Activated B cell treated with CpG ODN at 0.5 μM for 24 hours (primary cell): ENCODE measurements at regions not wholly inside any gene's neighbourhood (a gene's known extent, or its start where the extent isn't known, plus 50 kb on each side); places are given as distances from the start of the nearest gene placed in this dataset.

ENCODE experiments used
- ATAC-seq: fragments of 200-7000 bp; cut with Tn5 transposase; one replicate; pipeline ENCODE4 v1.10.0; 2021; ENCODE audit warnings: low read depth, mild to moderate bottlenecking, moderate library complexity
- CTCF ChIA-PET: fragments of 350-600 bp; sonication (Branson Sonifier 250); formaldehyde crosslinking; loops from one replicate; lab custom pipeline; 2021; ENCODE audit warnings: antibody characterized with exemption; lab: Charles Lee
- POLR2A ChIA-PET: fragments of 350-600 bp; sonication (Branson Sonifier 250); formaldehyde crosslinking; loops from one replicate; lab custom pipeline; 2021; ENCODE audit warnings: antibody characterized with exemption; lab: Charles Lee
- DNase-seq: peaks from one replicate; pipeline ENCODE4 v3.0.0; 2022
- H3K27ac Mint-ChIP-seq: one replicate; pipeline ENCODE4 v1.8.0; 2020; ENCODE audit warnings: mixed read lengths
- H3K27me3 Mint-ChIP-seq: one replicate; pipeline ENCODE4 v1.8.0; 2021; ENCODE audit warnings: mixed read lengths
- H3K36me3 Mint-ChIP-seq: one replicate; pipeline ENCODE4 v1.8.0; 2021; ENCODE audit warnings: low read depth, mixed read lengths
- H3K4me1 Mint-ChIP-seq: one replicate; pipeline ENCODE4 v1.8.0; 2021; ENCODE audit warnings: mixed read lengths
- H3K4me3 Mint-ChIP-seq: one replicate; pipeline ENCODE4 v1.8.0; 2020; ENCODE audit warnings: mild to moderate bottlenecking, mixed read lengths
- H3K9me3 Mint-ChIP-seq: one replicate; pipeline ENCODE4 v1.8.0; 2020; ENCODE audit warnings: mixed read lengths
- CTCF ChIP-seq: fragments of 200-600 bp; IDR thresholded peaks from one replicate; pipeline ENCODE4 v1.8.0; 2022; ENCODE audit warnings: antibody characterized with exemption, mild to moderate bottlenecking
- intact Hi-C: fragments of 100-400 bp; cut with micrococcal nuclease; formaldehyde crosslinking; loops from one replicate; pipeline ENCODE4 v1.15.1; 2024

- intact Hi-C loops = no loop called here
- H3K9me3 Mint-ChIP-seq = no peaks in the 10 kb centered on the region
- no peak for DNase-seq
- no peak for ATAC-seq
- no peak overlapping the region for H3K4me3 Mint-ChIP-seq
- H3K27me3 Mint-ChIP-seq = no peaks in the 10 kb centered on the region
- TF ChIP-seq CTCF = no peak
- H3K36me3 Mint-ChIP-seq = no peaks in the 10 kb centered on the region
- POLR2A ChIA-PET = no interaction called here
- CTCF ChIA-PET = no interaction called here
- H3K4me1 Mint-ChIP-seq = no peaks in the 10 kb centered on the region
- no peak overlapping the region for H3K27ac Mint-ChIP-seq
These were observed 349.3 kb downstream of the RBM26 start for GRCh38 chr13:79056706-79057105.

DNA sequence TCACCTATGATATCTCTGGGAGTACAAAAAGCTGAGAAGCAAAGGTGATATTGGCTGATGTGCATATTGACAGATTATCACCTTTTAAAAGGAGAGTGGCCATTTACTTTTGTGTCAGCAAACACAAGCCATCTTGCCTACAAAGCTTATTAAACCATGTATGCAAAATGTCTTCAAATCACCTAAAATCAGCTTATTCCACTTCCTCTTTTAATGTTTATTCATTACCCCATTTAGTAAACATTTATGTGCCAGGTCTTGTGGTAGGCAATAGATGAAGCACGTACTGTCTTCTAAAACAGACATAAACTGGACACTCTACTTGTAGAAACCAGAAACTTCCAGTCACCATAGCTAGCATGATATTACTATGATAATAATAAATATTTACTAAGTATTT, 354.6 kb downstream of the RBM26 start:
- H3K4me3 Mint-ChIP-seq = no peak overlapping the region
- H3K27ac Mint-ChIP-seq = no peak overlapping the region
- H3K4me1 Mint-ChIP-seq = no peaks in the 10 kb centered on the region
- ChIA-PET POLR2A (no interaction called here), CTCF (no interaction called here)
- intact Hi-C loops = no loop called here
- no peaks in the 10 kb centered on the region for H3K36me3 Mint-ChIP-seq
- H3K9me3 Mint-ChIP-seq = no peaks in the 10 kb centered on the region
- no peak for TF ChIP-seq CTCF
- DNase-seq (no peak), ATAC-seq (no peak)
- peaks cover 3% of the 10 kb centered on the region for H3K27me3 Mint-ChIP-seq

DNA sequence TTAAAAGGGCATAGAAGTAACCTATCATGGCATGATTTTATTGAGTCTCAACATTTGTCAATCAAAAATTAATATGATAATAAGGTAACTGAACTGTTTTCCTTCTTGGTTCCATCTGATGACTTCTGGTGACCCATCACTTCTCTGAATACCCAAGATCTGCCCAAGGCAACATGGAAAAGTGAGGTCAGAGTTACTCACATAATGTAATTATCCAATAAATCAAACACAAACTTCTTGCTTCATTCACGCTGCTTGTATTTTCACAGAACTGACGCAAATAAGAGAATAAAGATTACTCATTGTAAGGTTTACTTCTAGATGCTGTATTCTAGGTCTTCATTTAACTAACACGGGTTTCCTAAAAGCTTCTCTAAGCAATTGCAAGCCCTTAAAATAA, 361.6 kb downstream of the RBM26 start:
- Mint-ChIP-seq H3K27ac (no peak overlapping the region), H3K4me1 (no peaks in the 10 kb centered on the region), H3K27me3 (peaks cover 11% of the 10 kb centered on the region), H3K36me3 (no peaks in the 10 kb centered on the region), H3K4me3 (no peak overlapping the region), H3K9me3 (no peaks in the 10 kb centered on the region)
- POLR2A ChIA-PET = no interaction called here
- DNase-seq = no peak
- no peak for ATAC-seq
- intact Hi-C loops = no loop called here
- no peak for TF ChIP-seq CTCF
- CTCF ChIA-PET = no interaction called here

DNA sequence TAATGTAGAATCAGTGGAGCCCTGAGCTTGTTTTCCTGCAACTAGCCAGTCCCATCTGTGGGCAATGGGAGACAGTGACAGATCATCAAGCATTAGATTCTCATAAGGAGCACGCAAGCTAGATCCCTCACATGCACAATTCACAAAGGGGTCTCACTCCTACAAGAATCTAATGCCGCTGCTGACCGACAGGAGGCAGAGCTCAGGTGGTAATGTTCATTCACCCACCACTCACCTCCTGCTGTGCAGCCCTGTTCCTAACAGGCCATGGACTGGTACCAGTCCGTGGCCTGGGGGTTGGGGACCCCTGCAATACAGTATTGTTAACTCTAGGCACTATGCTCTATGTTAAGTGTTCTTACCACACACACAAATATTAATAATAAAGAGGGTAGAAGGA, 362.8 kb downstream of the RBM26 start:
- CTCF ChIA-PET = no interaction called here

DNA sequence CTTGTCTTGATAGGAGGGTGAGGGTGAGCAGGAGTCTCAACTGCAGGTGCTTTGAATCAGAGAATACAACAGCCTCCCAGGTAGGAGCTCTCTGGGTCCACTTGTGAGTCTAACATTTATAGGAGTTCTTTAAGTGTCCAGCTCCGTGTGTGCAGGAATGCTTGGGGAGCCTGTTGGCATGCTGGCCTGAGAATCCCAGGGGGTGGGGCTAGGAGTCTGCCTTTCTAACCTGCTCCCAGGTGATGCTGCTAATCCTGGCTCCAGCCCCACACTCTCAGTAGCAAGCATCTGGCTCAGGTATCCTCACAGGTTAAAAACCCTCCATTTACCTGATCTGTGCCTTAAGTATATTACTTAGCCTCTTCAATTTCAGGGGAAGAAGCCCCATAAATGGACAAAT, 368.9 kb downstream of the RBM26 start:
- H3K27me3 Mint-ChIP-seq = peaks cover 10% of the 10 kb centered on the region
- DNase-seq (no peak), ATAC-seq (no peak)
- H3K9me3 Mint-ChIP-seq = no peaks in the 10 kb centered on the region
- ChIA-PET CTCF (interaction anchor here (0.9 kb wide), 1 partner anchor 15 kb away, joined by 3 read pairs; no protein-coding TSS in a partner anchor), POLR2A (no interaction called here)
- H3K4me3 Mint-ChIP-seq = no peak overlapping the region
- no peak for TF ChIP-seq CTCF
- no peaks in the 10 kb centered on the region for H3K4me1 Mint-ChIP-seq
- intact Hi-C loops = no loop called here
- no peaks in the 10 kb centered on the region for H3K36me3 Mint-ChIP-seq
- no peak overlapping the region for H3K27ac Mint-ChIP-seq

More for the DNA sequence above, 362.8 kb downstream of the RBM26 start:
- H3K4me3 Mint-ChIP-seq = no peak overlapping the region
- intact Hi-C loops = no loop called here
- peaks cover 11% of the 10 kb centered on the region for H3K27me3 Mint-ChIP-seq
- TF ChIP-seq CTCF = no peak
- no peaks in the 10 kb centered on the region for H3K4me1 Mint-ChIP-seq
- DNase-seq (no peak), ATAC-seq (no peak)
- no peaks in the 10 kb centered on the region for H3K9me3 Mint-ChIP-seq
- POLR2A ChIA-PET = no interaction called here
- H3K27ac Mint-ChIP-seq = no peak overlapping the region
- no peaks in the 10 kb centered on the region for H3K36me3 Mint-ChIP-seq
